ENCODE measurements at regions not wholly inside any gene's neighbourhood (a gene's known extent, or its start where the extent isn't known, plus 50 kb on each side); places are given as distances from the start of the nearest gene placed in this dataset.

- Histone ChIP-seq H3K4me2 (replicated peaks; ENCODE audit: extremely low read depth, low read length, poor library complexity, severe bottlenecking) (no peak overlapping the region), H3K27ac (ENCODE audit: low read depth in 1 of 2, low read length in 2 of 2) (no peak overlapping the region), H3K9me3 (replicated peaks in 1 of 2; ENCODE audit: control insufficient read depth in 1 of 2, insufficient read depth in 1 of 2, low read length in 2 of 2) (no peaks in the 10 kb centered on the region), H4K20me1 (ENCODE audit: insufficient read depth, low read length) (no peaks in the 10 kb centered on the region), H3K36me3 (replicated peaks in 1 of 2; ENCODE audit: control insufficient read depth in 1 of 2, insufficient read depth in 2 of 2, low read length in 2 of 2) (no peaks in the 10 kb centered on the region), H3K79me2 (ENCODE audit: insufficient read depth, low read length) (no peaks in the 10 kb centered on the region), H2AFZ (ENCODE audit: insufficient read depth, low read depth, low read length, poor library complexity, severe bottlenecking) (no peak overlapping the region), H3K4me1 (ENCODE audit: control insufficient read depth in 1 of 2, insufficient read depth in 2 of 2, low read length in 2 of 2) (no peaks in the 10 kb centered on the region), H3K4me3 (replicated peaks in 1 of 3; ENCODE audit: low read depth in 2 of 3, low read length in 3 of 3) (no peak overlapping the region), H3K27me3 (ENCODE audit: control insufficient read depth in 2 of 2, insufficient read depth in 2 of 2, low read length in 2 of 2) (no peaks in the 10 kb centered on the region), H3K9ac (ENCODE audit: insufficient read depth, low read length, poor library complexity, severe bottlenecking) (no peak overlapping the region)
- H3K27me3 Mint-ChIP-seq (ENCODE audit: low read depth in 3 of 3), result no peaks in the 10 kb centered on the region
- intact Hi-C loops (cut with micrococcal nuclease), result no loop called here
- no peak overlapping the region for H3K27ac Mint-ChIP-seq
- no peak for TF ChIP-seq CTCF (IDR thresholded peaks at IDR 0.05)
- H3K9me3 Mint-ChIP-seq, result peaks cover 0 to 14% (median 5%) of the 10 kb centered on the region in 7 donors
- no peaks in the 10 kb centered on the region for H3K4me1 Mint-ChIP-seq
- H3K4me3 Mint-ChIP-seq, result no peak overlapping the region
- peaks cover 0 to 4% of the 10 kb centered on the region in 2 donors for H3K36me3 Mint-ChIP-seq
- no peak for DNase-seq
Measured at GRCh38 chr16:72626623-72627022, 421.3 kb downstream of the ZFHX3 start.

DNA sequence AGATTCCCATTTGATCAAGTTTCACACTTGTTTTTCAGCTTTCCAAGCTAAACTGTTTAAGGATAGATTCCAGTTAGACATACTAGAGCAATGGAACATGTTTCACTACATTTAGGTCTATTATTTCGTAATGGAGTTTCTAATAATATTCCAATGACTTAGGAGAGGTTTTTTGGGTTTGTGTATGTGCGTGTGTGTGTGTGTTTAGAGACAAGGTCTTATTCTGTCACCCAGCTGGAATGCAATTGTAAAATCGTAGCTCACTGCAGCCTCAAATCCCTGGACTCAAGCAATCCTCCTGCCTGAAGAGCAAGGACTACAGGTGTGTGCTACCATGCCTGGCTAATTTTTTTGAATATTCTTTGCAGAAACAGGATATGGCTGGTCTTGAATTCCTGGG lies 426.3 kb downstream of the ZFHX3 start:
- no peak for TF ChIP-seq CTCF (IDR thresholded peaks at IDR 0.05)
- Mint-ChIP-seq H3K27ac (no peak overlapping the region), H3K4me1 (no peaks in the 10 kb centered on the region), H3K36me3 (peaks cover 2 to 7% of the 10 kb centered on the region in 2 donors), H3K4me3 (no peak overlapping the region), H3K9me3 (peaks cover 4 to 15% (median 8%) of the 10 kb centered on the region in 7 donors), H3K27me3 (ENCODE audit: low read depth in 3 of 3) (no peaks in the 10 kb centered on the region)
- H2AFZ ChIP-seq (ENCODE audit: insufficient read depth, low read depth, low read length, poor library complexity, severe bottlenecking), result no peak overlapping the region
- intact Hi-C loops (cut with micrococcal nuclease), result no loop called here
- no peak overlapping the region for H3K27ac ChIP-seq (ENCODE audit: low read depth in 1 of 2, low read length in 2 of 2)
- no peaks in the 10 kb centered on the region for H3K27me3 ChIP-seq (ENCODE audit: control insufficient read depth in 2 of 2, insufficient read depth in 2 of 2, low read length in 2 of 2)
- no peaks in the 10 kb centered on the region for H3K4me1 ChIP-seq (ENCODE audit: control insufficient read depth in 1 of 2, insufficient read depth in 2 of 2, low read length in 2 of 2)
- no peak for DNase-seq
- no peaks in the 10 kb centered on the region for H4K20me1 ChIP-seq (ENCODE audit: insufficient read depth, low read length)
- H3K4me3 ChIP-seq (replicated peaks in 1 of 3; ENCODE audit: low read depth in 2 of 3, low read length in 3 of 3), result no peak overlapping the region
- H3K4me2 ChIP-seq (replicated peaks; ENCODE audit: extremely low read depth, low read length, poor library complexity, severe bottlenecking), result no peak overlapping the region
- no peaks in the 10 kb centered on the region for H3K79me2 ChIP-seq (ENCODE audit: insufficient read depth, low read length)
- H3K9ac ChIP-seq (ENCODE audit: insufficient read depth, low read length, poor library complexity, severe bottlenecking), result no peak overlapping the region
- no peaks in the 10 kb centered on the region for H3K36me3 ChIP-seq (replicated peaks in 1 of 2; ENCODE audit: control insufficient read depth in 1 of 2, insufficient read depth in 2 of 2, low read length in 2 of 2)
- H3K9me3 ChIP-seq (replicated peaks in 1 of 2; ENCODE audit: control insufficient read depth in 1 of 2, insufficient read depth in 1 of 2, low read length in 2 of 2), result no peaks in the 10 kb centered on the region
- WGBS (ENCODE audit: insufficient coverage), result 83% methylated on average over 2 of the region's 3 CpGs
